ENCODE measurements at regions not wholly inside any gene's neighbourhood (a gene's known extent, or its start where the extent isn't known, plus 50 kb on each side); places are given as distances from the start of the nearest gene placed in this dataset.

DNA sequence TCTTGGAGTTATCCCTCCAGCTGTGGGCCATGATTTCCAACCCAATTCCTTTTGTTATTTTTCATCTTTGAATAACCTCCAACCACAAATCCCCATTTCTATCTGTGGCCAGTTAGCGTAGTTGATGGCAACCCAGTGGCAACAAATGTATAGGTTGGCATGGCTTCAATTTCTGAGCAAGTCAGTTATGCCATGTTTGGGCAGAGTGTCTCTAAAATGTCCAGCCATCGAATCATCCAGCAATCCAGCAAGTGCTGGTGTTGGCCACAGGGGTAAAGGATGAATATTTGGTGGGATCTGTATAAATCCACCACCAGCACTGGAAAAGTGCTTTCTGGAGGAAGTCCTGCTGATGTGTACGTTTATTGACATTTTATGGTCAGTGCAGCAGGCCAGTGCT, 233.3 kb downstream of the MYLK4 start:
- no peak for DNase-seq (ENCODE audit: low read depth, low spot score)
- Mint-ChIP-seq H3K4me1 (peaks cover 4% of the 10 kb centered on the region), H3K4me3 (no peak overlapping the region), H3K27me3 (ENCODE audit: low read depth) (no peaks in the 10 kb centered on the region), H3K9me3 (peaks cover 6% of the 10 kb centered on the region), H3K27ac (ENCODE audit: unreplicated experiment) (no peak overlapping the region), H3K36me3 (ENCODE audit: low read depth) (no peaks in the 10 kb centered on the region)
- TF ChIP-seq CTCF (conservative IDR thresholded peaks at IDR 0.05): no peak

DNA sequence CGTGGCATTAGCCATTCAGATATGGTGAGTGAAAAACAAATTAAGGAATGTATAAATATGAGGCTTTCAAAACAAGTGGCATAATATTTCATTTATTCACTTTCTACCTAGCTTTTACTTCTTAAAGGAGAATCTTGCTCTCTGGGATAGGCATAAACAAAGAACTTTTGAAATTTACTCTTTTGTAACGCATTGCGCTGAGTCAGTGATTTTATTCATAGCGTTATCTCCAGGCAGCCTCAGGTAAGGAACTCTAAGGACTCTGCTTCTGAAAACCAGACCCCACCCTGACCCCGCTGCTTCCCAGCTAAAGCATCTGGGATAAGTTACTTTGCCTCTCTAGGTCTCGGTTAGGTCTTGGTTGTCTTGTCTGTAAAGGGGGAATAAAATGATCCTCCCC, 234.7 kb downstream of the MYLK4 start:
- H3K4me3 Mint-ChIP-seq: no peak overlapping the region
- peaks cover 4% of the 10 kb centered on the region for H3K4me1 Mint-ChIP-seq
- no peak overlapping the region for H3K27ac Mint-ChIP-seq (ENCODE audit: unreplicated experiment)
- TF ChIP-seq CTCF (conservative IDR thresholded peaks at IDR 0.05): no peak
- H3K9me3 Mint-ChIP-seq: peaks cover 4% of the 10 kb centered on the region
- no peaks in the 10 kb centered on the region for H3K36me3 Mint-ChIP-seq (ENCODE audit: low read depth)
- DNase-seq (ENCODE audit: low read depth, low spot score): no peak
- no peaks in the 10 kb centered on the region for H3K27me3 Mint-ChIP-seq (ENCODE audit: low read depth)

- H3K4me3 Mint-ChIP-seq: no peak overlapping the region
- no peaks in the 10 kb centered on the region for H3K9me3 Mint-ChIP-seq
- no peak overlapping the region for H3K27ac Mint-ChIP-seq (ENCODE audit: unreplicated experiment)
- no peaks in the 10 kb centered on the region for H3K36me3 Mint-ChIP-seq (ENCODE audit: low read depth)
- no peaks in the 10 kb centered on the region for H3K27me3 Mint-ChIP-seq (ENCODE audit: low read depth)
- DNase-seq (ENCODE audit: low read depth, low spot score): no peak
- no peak for TF ChIP-seq CTCF (conservative IDR thresholded peaks at IDR 0.05)
- peaks cover 4% of the 10 kb centered on the region for H3K4me1 Mint-ChIP-seq
Measured at GRCh38 chr6:2514965-2515543, 235.7 kb downstream of the MYLK4 start.

GRCh38 chr6:2512802-2513201, 237.9 kb downstream of the MYLK4 start:
- H3K36me3 Mint-ChIP-seq (ENCODE audit: low read depth): no peaks in the 10 kb centered on the region
- H3K27me3 Mint-ChIP-seq (ENCODE audit: low read depth): no peaks in the 10 kb centered on the region
- no peaks in the 10 kb centered on the region for H3K9me3 Mint-ChIP-seq
- H3K27ac Mint-ChIP-seq (ENCODE audit: unreplicated experiment): no peak overlapping the region
- no peak for TF ChIP-seq CTCF (conservative IDR thresholded peaks at IDR 0.05)
- DNase-seq (ENCODE audit: low read depth, low spot score): no peak
- H3K4me1 Mint-ChIP-seq: peaks cover 4% of the 10 kb centered on the region
- H3K4me3 Mint-ChIP-seq: no peak overlapping the region

- Mint-ChIP-seq H3K4me3 (no peak overlapping the region), H3K36me3 (ENCODE audit: low read depth) (no peaks in the 10 kb centered on the region), H3K27me3 (ENCODE audit: low read depth) (peaks cover 7% of the 10 kb centered on the region), H3K9me3 (peaks cover 3% of the 10 kb centered on the region), H3K4me1 (peaks cover 4% of the 10 kb centered on the region), H3K27ac (ENCODE audit: unreplicated experiment) (no peak overlapping the region)
- TF ChIP-seq CTCF (conservative IDR thresholded peaks at IDR 0.05): no peak
- DNase-seq (ENCODE audit: low read depth, low spot score): no peak
Measured at GRCh38 chr6:2510316-2510715, 240.4 kb downstream of the MYLK4 start.

Measured in neural crest cell (in vitro differentiated cells).